ENCODE measurements at regions not wholly inside any gene's neighbourhood (a gene's known extent, or its start where the extent isn't known, plus 50 kb on each side); places are given as distances from the start of the nearest gene placed in this dataset.

DNA sequence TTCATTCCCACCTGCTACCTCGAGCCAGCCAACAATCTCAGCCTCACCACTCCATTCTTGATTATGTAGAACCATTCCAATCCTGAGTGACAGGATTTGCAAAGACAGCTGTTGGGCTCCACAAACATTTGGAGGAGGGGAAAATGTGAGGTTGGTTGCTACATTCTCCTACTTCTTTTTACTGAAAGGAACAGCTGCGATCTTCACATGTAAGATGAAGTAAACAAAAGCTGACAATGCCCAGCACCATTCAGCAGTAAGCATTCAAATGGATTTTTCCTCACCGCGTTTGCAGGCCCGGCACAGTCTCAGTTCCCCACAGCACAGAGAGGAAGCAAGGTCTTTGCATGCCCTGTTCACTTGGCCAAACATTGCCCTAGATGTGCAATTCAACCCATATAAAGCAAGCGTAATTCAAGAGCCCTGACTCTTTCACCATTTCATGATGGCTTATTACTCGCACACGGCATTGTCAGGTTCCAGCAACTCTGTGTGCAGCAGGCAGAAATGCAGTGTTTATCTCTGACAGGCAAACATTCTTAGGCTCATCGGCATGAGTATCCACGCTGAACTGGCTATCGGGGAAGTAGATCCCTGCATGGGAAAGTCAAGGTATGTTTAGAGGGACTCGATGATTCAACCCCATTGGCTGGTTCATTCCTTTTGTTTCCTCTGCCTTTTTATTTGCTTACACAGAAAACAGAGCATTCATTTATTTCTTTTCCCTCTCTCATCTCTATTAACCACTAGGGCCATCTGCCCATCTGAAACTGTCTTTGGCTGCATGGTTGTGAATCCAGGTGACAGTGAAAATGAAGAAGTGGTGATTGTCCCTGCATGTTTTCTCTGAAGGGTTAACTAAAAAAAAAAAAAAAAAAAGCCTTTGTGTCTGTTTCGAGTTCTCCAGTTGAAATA, 236.1 kb upstream of the PLEKHG7 start:
- TF ChIP-seq CTCF (conservative IDR thresholded peaks at IDR 0.05; ENCODE audit: low read depth, low read length) (no peak), EZH2 (IDR thresholded peaks at IDR 0.05; ENCODE audit: low read length, unreplicated experiment) (no peak), EZH2phosphoT487 (IDR thresholded peaks at IDR 0.05; ENCODE audit: borderline replicate concordance, low read length) (no peak)
